ENCODE measurements at regions not wholly inside any gene's neighbourhood (a gene's known extent, or its start where the extent isn't known, plus 50 kb on each side); places are given as distances from the start of the nearest gene placed in this dataset.

GRCh38 chr7:46672861-46673260 is 751.8 kb upstream of the IGFBP3 start:
- no peaks in the 10 kb centered on the region for H3F3A ChIP-seq (replicated peaks; ENCODE audit: low read depth)
- H2AFZ ChIP-seq = 0 out of 2 replicates have a peak overlapping the region, but pooled peaks have one; percentile 24
- no peaks in the 10 kb centered on the region for H3K27me3 ChIP-seq (ENCODE audit: insufficient read depth)
- no peak for DNase-seq (ENCODE audit: low spot score)
- H3K4me3 Mint-ChIP-seq = no peak overlapping the region
- no peaks in the 10 kb centered on the region for H3K27me3 Mint-ChIP-seq (ENCODE audit: insufficient read depth, low read depth, poor library complexity)
- H3K9me3 Mint-ChIP-seq = peaks cover 9% of the 10 kb centered on the region; the same call in 2 of the 3 replicates
- no peak overlapping the region for H3K4me3 ChIP-seq
- H3K4me1 Mint-ChIP-seq = peaks cover 18% of the 10 kb centered on the region
- no peak overlapping the region; the same call in 1 of the 2 replicates for H3K27ac Mint-ChIP-seq
- H4K20me1 ChIP-seq (replicated peaks; ENCODE audit: insufficient read depth) = no peaks in the 10 kb centered on the region
- peaks cover 10% of the 10 kb centered on the region for H3K4me1 ChIP-seq (ENCODE audit: insufficient read depth)
- no peaks in the 10 kb centered on the region for H3K36me3 ChIP-seq (ENCODE audit: insufficient read depth)
- no peaks in the 10 kb centered on the region; the same call in 1 of the 2 replicates for H3K9me2 ChIP-seq (ENCODE audit: insufficient read depth)
- H3K27ac ChIP-seq (ENCODE audit: low read depth) = no peak overlapping the region
- H3K79me2 ChIP-seq (replicated peaks; ENCODE audit: insufficient read depth) = no peaks in the 10 kb centered on the region
- peaks cover 8% of the 10 kb centered on the region; the same call in 1 of the 3 replicates for H3K36me3 Mint-ChIP-seq (ENCODE audit: low read depth)
- no peak for TF ChIP-seq STAT1 (IDR thresholded peaks at IDR 0.05; ENCODE audit: unreplicated experiment)
- TF ChIP-seq CREB1 (CRISPR knock-in tag; IDR thresholded peaks at IDR 0.05; ENCODE audit: low read depth) = no peak
- no peak for TF ChIP-seq JUNB (IDR thresholded peaks at IDR 0.05; ENCODE audit: unreplicated experiment)
- no peak for TF ChIP-seq EZH2 (IDR thresholded peaks at IDR 0.05; ENCODE audit: low read depth, unreplicated experiment)
- no peak for TF ChIP-seq ETS1 (IDR thresholded peaks at IDR 0.05)
- TF ChIP-seq POLR2AphosphoS5 (IDR thresholded peaks at IDR 0.05; ENCODE audit: low read depth) = no peak
- no peak overlapping the region for H3K4me2 ChIP-seq
- ATAC-seq = no peak

- Mint-ChIP-seq H3K9me3 (peaks cover 14% of the 10 kb centered on the region), H3K4me1 (peaks cover 18% of the 10 kb centered on the region), H3K27me3 (ENCODE audit: insufficient read depth, low read depth, poor library complexity) (no peaks in the 10 kb centered on the region), H3K27ac (peak overlapping the region; percentile 28), H3K36me3 (ENCODE audit: low read depth) (peaks cover 5% of the 10 kb centered on the region; the same call in 1 of the 3 replicates), H3K4me3 (peak overlapping the region; percentile 24; the same call in 2 of the 3 replicates)
- Histone ChIP-seq H3K4me1 (ENCODE audit: insufficient read depth) (peaks cover 10% of the 10 kb centered on the region), H3K36me3 (ENCODE audit: insufficient read depth) (no peaks in the 10 kb centered on the region), H3K27me3 (ENCODE audit: insufficient read depth) (no peaks in the 10 kb centered on the region), H3K9me2 (ENCODE audit: insufficient read depth) (no peaks in the 10 kb centered on the region; the same call in 1 of the 2 replicates), H4K20me1 (replicated peaks; ENCODE audit: insufficient read depth) (no peaks in the 10 kb centered on the region), H2AFZ (no peak overlapping the region), H3F3A (replicated peaks; ENCODE audit: low read depth) (no peaks in the 10 kb centered on the region), H3K4me3 (no peak overlapping the region), H3K4me2 (peak overlapping the region; percentile 12; the same call in 1 of the 2 replicates), H3K79me2 (replicated peaks; ENCODE audit: insufficient read depth) (no peaks in the 10 kb centered on the region), H3K27ac (ENCODE audit: low read depth) (peak overlapping the region; percentile 8)
- ATAC-seq = peak; percentile 87
- DNase-seq (ENCODE audit: low spot score) = peak; percentile 76
- TF ChIP-seq ETS1 (IDR thresholded peaks at IDR 0.05) (no peak), NANOG (IDR thresholded peaks at IDR 0.05; ENCODE audit: borderline replicate concordance) (peak; percentile 23; the same call in 1 of the 2 replicates)
These were observed 750.2 kb upstream of the IGFBP3 start for GRCh38 chr7:46671108-46671769.

GRCh38 chr7:46669028-46669427 is 748.0 kb upstream of the IGFBP3 start:
- H2AFZ ChIP-seq = no peak overlapping the region
- no peaks in the 10 kb centered on the region for H3K79me2 ChIP-seq (replicated peaks; ENCODE audit: insufficient read depth)
- H3K4me1 ChIP-seq (ENCODE audit: insufficient read depth) = peaks cover 10% of the 10 kb centered on the region
- H3K27me3 ChIP-seq (ENCODE audit: insufficient read depth) = no peaks in the 10 kb centered on the region
- Mint-ChIP-seq H3K27me3 (ENCODE audit: insufficient read depth, low read depth, poor library complexity) (no peaks in the 10 kb centered on the region), H3K36me3 (ENCODE audit: low read depth) (peaks cover 5% of the 10 kb centered on the region; the same call in 1 of the 3 replicates), H3K4me1 (peaks cover 18% of the 10 kb centered on the region), H3K4me3 (no peak overlapping the region), H3K9me3 (peaks cover 14% of the 10 kb centered on the region), H3K27ac (no peak overlapping the region)
- ATAC-seq (no peak), DNase-seq (ENCODE audit: low spot score) (no peak)
- no peak overlapping the region for H3K27ac ChIP-seq (ENCODE audit: low read depth)
- no peaks in the 10 kb centered on the region for H3K36me3 ChIP-seq (ENCODE audit: insufficient read depth)
- no peak overlapping the region for H3K4me2 ChIP-seq
- no peaks in the 10 kb centered on the region; the same call in 1 of the 2 replicates for H3K9me2 ChIP-seq (ENCODE audit: insufficient read depth)
- H3F3A ChIP-seq (replicated peaks; ENCODE audit: low read depth) = no peaks in the 10 kb centered on the region
- H3K4me3 ChIP-seq = no peak overlapping the region
- no peaks in the 10 kb centered on the region for H4K20me1 ChIP-seq (replicated peaks; ENCODE audit: insufficient read depth)
- TF ChIP-seq NANOG (IDR thresholded peaks at IDR 0.05; ENCODE audit: borderline replicate concordance) = no peak
- no peak for TF ChIP-seq ZNF331 (CRISPR knock-in tag; IDR thresholded peaks at IDR 0.05; ENCODE audit: low read depth)
- no peak for TF ChIP-seq ETS1 (IDR thresholded peaks at IDR 0.05)
- TF ChIP-seq EZH2 (IDR thresholded peaks at IDR 0.05; ENCODE audit: low read depth, unreplicated experiment) = no peak
